ENCODE measurements at regions not wholly inside any gene's neighbourhood (a gene's known extent, or its start where the extent isn't known, plus 50 kb on each side); places are given as distances from the start of the nearest gene placed in this dataset.

DNA sequence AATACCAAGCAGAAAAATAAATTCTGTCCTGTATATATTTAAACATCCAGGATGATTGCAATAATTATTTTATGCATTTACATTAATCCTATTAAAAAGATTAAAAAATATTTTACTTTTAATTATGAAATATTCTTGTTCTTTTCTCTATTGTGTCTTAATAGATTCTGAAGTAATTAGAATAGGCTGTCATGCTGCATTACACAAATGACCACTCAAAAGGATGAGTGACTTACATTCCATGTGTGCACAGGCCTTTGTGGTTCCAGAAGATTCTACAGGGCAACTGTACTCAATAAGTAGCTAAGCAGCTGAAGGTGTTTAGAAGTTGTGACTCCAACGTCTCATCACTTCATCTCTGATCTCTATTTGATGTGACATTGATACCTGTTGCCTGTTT is 745.9 kb upstream of the CCDC179 start:
- H3K27ac ChIP-seq = no peak overlapping the region
- H3K4me1 ChIP-seq = no peaks in the 10 kb centered on the region
- no peaks in the 10 kb centered on the region for H3K36me3 ChIP-seq
- Mint-ChIP-seq H3K4me1 (peaks cover 3% of the 10 kb centered on the region), H3K9me3 (no peaks in the 10 kb centered on the region), H3K36me3 (no peaks in the 10 kb centered on the region), H3K4me3 (no peak overlapping the region), H3K27ac (no peak overlapping the region), H3K27me3 (ENCODE audit: insufficient read depth, low read depth) (no peaks in the 10 kb centered on the region)
- no peak overlapping the region for H3K4me3 ChIP-seq
- TF ChIP-seq EZH2 (IDR thresholded peaks at IDR 0.05) (no peak), EZH2phosphoT487 (IDR thresholded peaks at IDR 0.05) (no peak)
- TF ChIP-seq, protein P1, sequence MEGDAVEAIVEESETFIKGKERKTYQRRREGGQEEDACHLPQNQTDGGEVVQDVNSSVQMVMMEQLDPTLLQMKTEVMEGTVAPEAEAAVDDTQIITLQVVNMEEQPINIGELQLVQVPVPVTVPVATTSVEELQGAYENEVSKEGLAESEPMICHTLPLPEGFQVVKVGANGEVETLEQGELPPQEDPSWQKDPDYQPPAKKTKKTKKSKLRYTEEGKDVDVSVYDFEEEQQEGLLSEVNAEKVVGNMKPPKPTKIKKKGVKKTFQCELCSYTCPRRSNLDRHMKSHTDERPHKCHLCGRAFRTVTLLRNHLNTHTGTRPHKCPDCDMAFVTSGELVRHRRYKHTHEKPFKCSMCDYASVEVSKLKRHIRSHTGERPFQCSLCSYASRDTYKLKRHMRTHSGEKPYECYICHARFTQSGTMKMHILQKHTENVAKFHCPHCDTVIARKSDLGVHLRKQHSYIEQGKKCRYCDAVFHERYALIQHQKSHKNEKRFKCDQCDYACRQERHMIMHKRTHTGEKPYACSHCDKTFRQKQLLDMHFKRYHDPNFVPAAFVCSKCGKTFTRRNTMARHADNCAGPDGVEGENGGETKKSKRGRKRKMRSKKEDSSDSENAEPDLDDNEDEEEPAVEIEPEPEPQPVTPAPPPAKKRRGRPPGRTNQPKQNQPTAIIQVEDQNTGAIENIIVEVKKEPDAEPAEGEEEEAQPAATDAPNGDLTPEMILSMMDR (IDR thresholded peaks at IDR 0.05) = no peak
- H4K20me1 ChIP-seq (ENCODE audit: low read depth) = no peaks in the 10 kb centered on the region
- H3F3A ChIP-seq (ENCODE audit: low read depth) = no peaks in the 10 kb centered on the region
- no peak overlapping the region for H3K9ac ChIP-seq
- no peaks in the 10 kb centered on the region for H3K79me2 ChIP-seq (ENCODE audit: low read depth)
- no peaks in the 10 kb centered on the region for H3K9me3 ChIP-seq (ENCODE audit: low read depth)
- H3K4me2 ChIP-seq = no peak overlapping the region
- peak overlapping the region; percentile 65 for H2AFZ ChIP-seq (replicated peaks)
- DNase-seq (ENCODE audit: low spot score) = no peak
- H3K27me3 ChIP-seq = no peaks in the 10 kb centered on the region

DNA sequence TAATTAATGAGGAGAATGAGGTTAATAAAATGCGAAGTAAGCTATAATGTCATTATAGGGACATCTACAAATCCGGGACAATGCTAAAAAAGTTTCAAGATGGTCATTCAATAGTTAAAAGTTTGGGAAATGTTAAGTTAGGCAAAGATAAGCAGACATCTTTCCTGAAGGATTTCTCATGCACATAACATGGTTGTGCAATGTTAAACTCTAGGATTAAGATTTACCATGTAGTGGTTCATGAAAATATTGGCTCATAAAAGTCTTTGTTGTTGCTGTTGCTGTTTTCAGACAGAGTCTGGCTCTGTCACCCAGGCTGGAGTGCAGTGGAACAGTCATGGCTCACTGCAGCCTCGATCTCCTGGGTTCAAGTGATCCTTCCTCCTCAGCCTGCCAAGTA is 751.5 kb upstream of the CCDC179 start:
- H3K27ac ChIP-seq = no peak overlapping the region
- H3F3A ChIP-seq (ENCODE audit: low read depth) = no peaks in the 10 kb centered on the region

DNA sequence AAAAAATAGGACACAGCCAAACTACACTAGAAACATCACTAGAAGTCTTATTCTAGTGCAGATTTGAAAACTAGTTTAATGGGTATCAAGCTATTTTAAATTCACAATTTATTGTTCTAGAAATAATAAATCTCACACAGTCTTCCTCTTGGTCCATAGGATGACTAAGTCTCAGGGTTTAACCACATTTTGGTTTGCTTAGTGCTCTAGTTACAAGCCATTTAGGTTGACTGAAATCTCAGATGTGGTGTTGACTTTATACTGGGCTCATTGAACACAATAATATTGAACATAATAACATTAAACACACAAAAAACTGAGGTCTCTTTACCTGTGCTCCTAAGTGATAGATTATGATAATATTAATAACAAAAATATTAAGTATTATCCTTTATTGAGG is 760.3 kb upstream of the CCDC179 start:
- Histone ChIP-seq H2AFZ (replicated peaks) (no peak overlapping the region), H3K27me3 (no peaks in the 10 kb centered on the region), H3K4me2 (no peak overlapping the region), H3K36me3 (no peaks in the 10 kb centered on the region), H3K9me3 (ENCODE audit: low read depth) (no peaks in the 10 kb centered on the region), H3F3A (ENCODE audit: low read depth) (no peaks in the 10 kb centered on the region), H3K4me3 (no peak overlapping the region), H3K9ac (no peak overlapping the region), H3K79me2 (ENCODE audit: low read depth) (no peaks in the 10 kb centered on the region), H3K4me1 (no peaks in the 10 kb centered on the region), H3K27ac (no peak overlapping the region), H4K20me1 (ENCODE audit: low read depth) (no peaks in the 10 kb centered on the region)
- Mint-ChIP-seq H3K4me3 (no peak overlapping the region), H3K4me1 (no peaks in the 10 kb centered on the region), H3K27ac (no peak overlapping the region), H3K36me3 (no peaks in the 10 kb centered on the region), H3K27me3 (ENCODE audit: insufficient read depth, low read depth) (peaks cover 3% of the 10 kb centered on the region), H3K9me3 (no peaks in the 10 kb centered on the region)
- no peak for DNase-seq (ENCODE audit: low spot score)
- TF ChIP-seq EZH2phosphoT487 (IDR thresholded peaks at IDR 0.05) (no peak), EZH2 (IDR thresholded peaks at IDR 0.05) (no peak)
- TF ChIP-seq, protein P1 (IDR thresholded peaks at IDR 0.05) = no peak

More for the DNA sequence above, 751.5 kb upstream of the CCDC179 start:
- Histone ChIP-seq H3K4me1 (no peaks in the 10 kb centered on the region), H3K27me3 (no peaks in the 10 kb centered on the region), H4K20me1 (ENCODE audit: low read depth) (no peaks in the 10 kb centered on the region), H2AFZ (replicated peaks) (no peak overlapping the region), H3K9ac (no peak overlapping the region), H3K4me3 (no peak overlapping the region), H3K9me3 (ENCODE audit: low read depth) (no peaks in the 10 kb centered on the region), H3K36me3 (no peaks in the 10 kb centered on the region), H3K79me2 (ENCODE audit: low read depth) (no peaks in the 10 kb centered on the region), H3K4me2 (no peak overlapping the region)
- H3K27ac Mint-ChIP-seq = no peak overlapping the region
- no peak for DNase-seq (ENCODE audit: low spot score)
- H3K36me3 Mint-ChIP-seq = no peaks in the 10 kb centered on the region
- H3K27me3 Mint-ChIP-seq (ENCODE audit: insufficient read depth, low read depth) = peaks cover 2% of the 10 kb centered on the region
- TF ChIP-seq EZH2phosphoT487 (IDR thresholded peaks at IDR 0.05) (no peak), EZH2 (IDR thresholded peaks at IDR 0.05) (no peak)
- TF ChIP-seq, protein P1 (IDR thresholded peaks at IDR 0.05) = no peak
- H3K9me3 Mint-ChIP-seq = no peaks in the 10 kb centered on the region
- no peak overlapping the region for H3K4me3 Mint-ChIP-seq
- peaks cover under 1% of the 10 kb centered on the region for H3K4me1 Mint-ChIP-seq

All from neural progenitor cell (in vitro differentiated cells).